Mesodermal cell (in vitro differentiated cells): ENCODE measurements at regions not wholly inside any gene's neighbourhood (a gene's known extent, or its start where the extent isn't known, plus 50 kb on each side); places are given as distances from the start of the nearest gene placed in this dataset.

Experiments
- H3K27ac ChIP-seq: 2 replicates; pipeline ENCODE4 v1.7.0; 2013; ENCODE audit warnings: mild to moderate bottlenecking, low read depth, low read length, moderate library complexity; ENCODE audit not compliant: severe bottlenecking
- H3K36me3 ChIP-seq: 2 replicates; pipeline ENCODE4 v1.7.1; 2013; ENCODE audit warnings: mild to moderate bottlenecking, low read length, moderate library complexity; ENCODE audit not compliant: control insufficient read depth, insufficient read depth
- H3K4me1 ChIP-seq: one replicate; pipeline ENCODE4 v1.7.1; 2013; ENCODE audit warnings: mild to moderate bottlenecking, low read length; ENCODE audit not compliant: insufficient read depth, control insufficient read depth, poor library complexity, severe bottlenecking
- H3K4me3 ChIP-seq: 2 replicates; pipeline ENCODE4 v1.7.0; 2013; ENCODE audit warnings: low read length, control low read depth, mild to moderate bottlenecking; ENCODE audit not compliant: insufficient read depth, poor library complexity, severe bottlenecking; ENCODE audit errors: extremely low read depth
- H3K9me3 ChIP-seq: 2 replicates; pipeline ENCODE4 v1.7.1; 2013; ENCODE audit warnings: mild to moderate bottlenecking, low read length, moderate library complexity; ENCODE audit not compliant: control insufficient read depth
- WGBS, 2 experiments: methylation state at CpG; one replicate each; pipeline ENCODE4 v1.1.5; 2013; ENCODE audit warnings: missing lambda C conversion rate in 2 of 2; ENCODE audit not compliant: insufficient coverage in 2 of 2; 5-methylcytosine and 5-hydroxymethylcytosine counted together

DNA sequence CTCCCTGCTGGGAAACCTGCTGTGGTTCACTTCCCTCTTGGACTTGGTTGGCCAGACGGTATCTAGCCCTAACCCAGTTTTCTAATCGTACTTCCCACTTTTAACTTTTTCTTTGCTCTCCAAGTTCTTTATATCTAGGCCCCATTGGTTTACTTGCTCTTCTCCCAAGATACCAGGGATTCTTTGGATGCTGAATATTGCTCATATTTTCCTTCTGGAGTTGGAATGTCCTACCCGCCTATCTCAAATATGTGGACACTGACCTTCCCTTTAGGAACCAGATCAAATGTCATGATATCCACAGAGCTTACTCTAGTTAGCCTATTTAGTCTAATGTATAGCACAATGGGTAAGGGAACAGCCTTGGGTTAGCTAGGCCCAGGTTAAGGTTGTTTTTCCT is 228.6 kb downstream of the DACT1 start:
- Histone ChIP-seq H3K4me1 (peaks cover 17% of the 10 kb centered on the region), H3K4me3 (no peak overlapping the region), H3K36me3 (no peaks in the 10 kb centered on the region), H3K9me3 (no peaks in the 10 kb centered on the region), H3K27ac (no peak overlapping the region)
- 88 to 94% methylated on average over 2 of the region's 3 CpGs for WGBS, 2 experiments

- 100% methylated on average over 1 of the region's 4 CpGs for WGBS, 2 experiments
- Histone ChIP-seq H3K4me3 (no peak overlapping the region), H3K36me3 (no peaks in the 10 kb centered on the region), H3K4me1 (peaks cover 6% of the 10 kb centered on the region), H3K9me3 (no peaks in the 10 kb centered on the region), H3K27ac (no peak overlapping the region)
These were observed 233.2 kb downstream of the DACT1 start for GRCh38 chr14:58870961-58871360.

- Histone ChIP-seq H3K36me3 (no peaks in the 10 kb centered on the region), H3K27ac (no peak overlapping the region)
- WGBS, 2 experiments = 100% methylated on average over 1 of the region's 4 CpGs; no CpG with 5 or more reads in 1 of the 2 experiments
These were observed 233.8 kb downstream of the DACT1 start for GRCh38 chr14:58871573-58871972.

DNA sequence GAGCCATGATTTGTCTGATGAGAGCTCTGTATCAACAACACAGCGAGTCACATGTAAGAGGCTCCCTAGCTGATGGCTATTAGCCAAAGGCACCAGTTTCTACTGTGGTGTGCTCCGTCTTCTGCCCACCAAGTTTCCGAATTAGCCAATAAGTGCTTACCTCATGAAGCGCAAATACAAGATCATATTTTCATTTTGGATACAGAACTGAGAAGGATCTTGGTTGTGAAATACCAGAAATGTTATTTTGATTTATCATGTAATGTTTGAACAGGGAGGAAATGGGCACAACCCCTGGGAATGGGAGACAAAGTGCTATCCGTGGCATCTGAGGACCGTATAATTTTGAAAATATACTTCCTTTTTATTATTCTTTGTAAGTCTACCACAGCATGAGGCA is 234.3 kb downstream of the DACT1 start:
- no peaks in the 10 kb centered on the region for H3K9me3 ChIP-seq
- WGBS, 2 experiments = 96 to 97% methylated on average over 3 to 4 of the region's 6 CpGs
- H3K36me3 ChIP-seq = no peaks in the 10 kb centered on the region
- no peak overlapping the region for H3K27ac ChIP-seq
- no peaks in the 10 kb centered on the region for H3K4me1 ChIP-seq
- H3K4me3 ChIP-seq = no peak overlapping the region

More at GRCh38 chr14:58871573-58871972, 233.8 kb downstream of the DACT1 start:
- no peak overlapping the region for H3K4me3 ChIP-seq
- no peaks in the 10 kb centered on the region for H3K9me3 ChIP-seq
- peaks cover 2% of the 10 kb centered on the region for H3K4me1 ChIP-seq

- H3K4me3 ChIP-seq = no peak overlapping the region
- H3K36me3 ChIP-seq = no peaks in the 10 kb centered on the region
- no peak overlapping the region for H3K27ac ChIP-seq
- H3K4me1 ChIP-seq = no peaks in the 10 kb centered on the region
- H3K9me3 ChIP-seq = no peaks in the 10 kb centered on the region
- 94% methylated on average over 2 to 3 of the region's 5 CpGs for WGBS, 2 experiments
These were observed 235.6 kb downstream of the DACT1 start for GRCh38 chr14:58873228-58873953.

- Histone ChIP-seq H3K36me3 (no peaks in the 10 kb centered on the region), H3K9me3 (peaks cover 4% of the 10 kb centered on the region), H3K27ac (no peak overlapping the region), H3K4me3 (no peak overlapping the region), H3K4me1 (no peaks in the 10 kb centered on the region)
- 60 to 80% methylated on average over 1 of the region's 1 CpG for WGBS, 2 experiments
These were observed 237.9 kb downstream of the DACT1 start for GRCh38 chr14:58875613-58876012.

DNA sequence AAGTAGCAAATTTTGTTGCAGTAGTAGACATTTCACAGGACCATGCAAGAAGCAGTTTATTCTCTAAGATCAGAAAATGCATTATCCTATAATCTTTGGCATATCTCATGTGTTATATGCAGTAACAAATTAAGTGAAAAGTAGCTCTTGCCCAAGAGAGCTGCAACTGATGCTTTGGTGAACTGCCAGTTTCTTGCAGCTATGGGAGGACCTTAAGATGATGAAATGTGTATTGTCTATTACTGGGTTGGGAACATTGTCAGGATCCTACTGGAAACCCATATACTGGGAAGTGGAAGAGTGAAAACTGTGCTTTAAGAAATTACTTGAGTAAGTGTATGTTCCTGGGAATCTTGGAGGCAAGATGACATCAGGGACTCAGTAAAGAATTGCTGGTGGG is 238.8 kb downstream of the DACT1 start:
- Histone ChIP-seq H3K9me3 (peaks cover 4% of the 10 kb centered on the region), H3K4me3 (no peak overlapping the region), H3K36me3 (no peaks in the 10 kb centered on the region), H3K27ac (no peak overlapping the region), H3K4me1 (no peaks in the 10 kb centered on the region)

- no peaks in the 10 kb centered on the region for H3K4me1 ChIP-seq
- WGBS, 2 experiments = 88 to 90% methylated on average over 1 of the region's 2 CpGs
These were observed 240.8 kb downstream of the DACT1 start for GRCh38 chr14:58878439-58879139.

GRCh38 chr14:58881433-58881832 is 243.7 kb downstream of the DACT1 start:
- H3K36me3 ChIP-seq = no peaks in the 10 kb centered on the region
- H3K4me3 ChIP-seq = no peak overlapping the region
- peaks cover 4% of the 10 kb centered on the region for H3K9me3 ChIP-seq
- H3K27ac ChIP-seq = no peak overlapping the region
- H3K4me1 ChIP-seq = no peaks in the 10 kb centered on the region
- WGBS, 2 experiments = no CpG with 5 or more reads among the region's 1 CpG

More at GRCh38 chr14:58878439-58879139, 240.8 kb downstream of the DACT1 start:
- Histone ChIP-seq H3K36me3 (no peaks in the 10 kb centered on the region), H3K27ac (no peak overlapping the region), H3K4me3 (no peak overlapping the region), H3K9me3 (peaks cover 4% of the 10 kb centered on the region)

DNA sequence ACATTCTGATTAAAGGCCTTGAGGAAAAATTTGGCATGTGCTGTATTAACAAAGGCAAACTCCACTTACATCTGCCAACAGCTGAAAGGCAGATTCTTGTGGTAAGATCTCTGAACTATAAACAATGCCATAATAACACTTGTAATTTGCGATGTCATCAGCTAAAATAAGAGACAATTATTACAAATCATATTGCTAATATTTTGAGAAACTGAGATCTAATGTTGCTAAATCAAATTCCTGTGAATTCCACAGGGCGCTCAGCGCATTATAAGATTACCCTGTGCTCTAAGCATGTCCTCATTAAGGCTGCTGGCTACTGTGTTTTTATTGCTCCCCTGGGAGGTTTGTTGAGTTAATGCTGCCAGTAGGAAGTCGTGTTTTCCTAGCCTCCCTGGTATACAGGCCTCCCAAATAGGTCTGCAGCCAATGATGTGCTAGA is 244.8 kb downstream of the DACT1 start:
- 33 to 92% methylated on average over 1 to 2 of the region's 4 CpGs for WGBS, 2 experiments

DNA sequence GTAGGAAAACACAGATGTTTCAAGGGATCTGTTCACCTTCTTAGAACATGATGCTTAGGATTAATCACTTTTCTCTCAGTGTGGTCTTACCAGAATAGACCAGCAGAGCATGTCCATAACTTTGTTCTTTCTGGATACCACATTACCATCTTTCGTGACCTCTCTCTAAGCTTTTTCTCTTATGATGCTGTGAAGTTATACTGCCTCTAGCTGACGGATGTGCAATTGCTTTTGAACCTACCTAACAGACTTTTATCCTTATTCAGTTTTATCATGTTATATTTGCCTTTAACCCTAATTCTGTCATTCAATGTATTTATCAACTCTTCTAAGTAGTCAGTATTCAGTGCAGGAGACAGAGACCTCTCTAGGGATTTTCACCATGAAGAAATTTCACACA is 246.7 kb downstream of the DACT1 start:
- Histone ChIP-seq H3K9me3 (no peaks in the 10 kb centered on the region), H3K27ac (no peak overlapping the region), H3K4me3 (no peak overlapping the region), H3K36me3 (no peaks in the 10 kb centered on the region), H3K4me1 (peaks cover 3% of the 10 kb centered on the region)
- WGBS, 2 experiments = 80 to 100% methylated on average over 1 of the region's 2 CpGs

More for the DNA sequence above, 244.8 kb downstream of the DACT1 start:
- Histone ChIP-seq H3K4me3 (no peak overlapping the region), H3K4me1 (no peaks in the 10 kb centered on the region), H3K36me3 (no peaks in the 10 kb centered on the region), H3K27ac (no peak overlapping the region), H3K9me3 (peaks cover 4% of the 10 kb centered on the region)
